GM18867 (cell line): ENCODE measurements at regions not wholly inside any gene's neighbourhood (a gene's known extent, or its start where the extent isn't known, plus 50 kb on each side); places are given as distances from the start of the nearest gene placed in this dataset.
"Not testable (repeated sequence)": the region's sequence is repeated elsewhere in the genome, so short reads cannot be mapped to it uniquely, and the experiment has no call there.

ENCODE experiments used
- ATAC-seq: cut with Tn5 transposase; IDR thresholded peaks from one replicate; pipeline ENCODE4 v1.9.1; 2021; ENCODE audit warnings: mild to moderate bottlenecking, moderate library complexity; ENCODE audit not compliant: unreplicated experiment

DNA sequence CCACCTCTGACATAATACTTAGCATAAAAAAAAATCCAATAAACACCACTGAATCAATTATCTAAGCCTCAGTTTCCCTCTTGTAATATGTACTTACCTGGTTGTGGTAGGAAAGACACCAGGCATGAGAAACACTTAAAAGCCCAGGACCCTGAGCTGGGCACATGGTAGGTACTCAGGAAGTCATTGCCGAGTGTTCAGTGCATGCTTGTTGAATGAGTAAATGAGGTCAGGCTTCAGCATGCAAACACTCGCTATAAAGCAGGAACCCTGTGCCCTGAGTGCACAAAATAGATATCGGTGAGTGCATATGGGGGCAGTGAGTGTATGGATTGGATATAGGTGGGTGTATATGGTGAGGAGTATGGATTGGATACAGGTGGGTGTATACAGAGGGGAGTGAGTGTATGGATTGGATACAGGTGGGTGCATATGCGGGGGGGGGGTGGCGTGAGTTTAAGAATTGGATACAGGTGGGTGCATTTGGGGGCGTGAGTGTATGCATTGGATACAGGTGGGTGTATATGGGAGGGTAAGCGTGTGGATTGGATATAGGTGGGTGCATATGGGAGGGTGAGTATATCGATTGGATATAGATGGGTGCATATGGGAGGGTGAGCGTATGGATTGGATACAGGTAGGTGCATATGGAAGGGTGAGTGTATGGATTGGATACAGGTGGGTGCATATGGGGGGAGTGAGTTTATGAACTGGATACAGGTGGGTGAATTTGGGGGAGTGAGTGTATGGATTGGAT lies 194.3 kb upstream of the MSX2 start:
- ATAC-seq = no peak

DNA sequence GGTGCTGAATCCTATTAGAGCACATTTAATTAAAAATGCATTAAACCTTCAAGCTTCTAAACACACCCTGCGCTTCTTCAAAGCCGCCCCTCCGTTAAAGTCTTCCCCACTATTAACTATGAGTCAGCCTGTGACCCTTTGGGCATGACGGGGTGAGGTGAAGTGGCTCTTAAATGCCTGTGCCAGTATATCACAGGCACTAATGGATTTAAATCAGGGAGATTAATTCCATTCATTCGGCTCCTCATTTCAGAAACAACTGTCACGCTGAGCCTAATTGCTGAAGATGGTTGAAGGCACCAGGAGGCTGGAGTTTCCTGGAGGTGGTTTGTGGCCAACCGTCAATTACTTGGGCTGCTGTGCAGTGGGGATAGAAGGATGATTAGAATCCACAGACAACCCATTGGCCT lies 192.6 kb upstream of the MSX2 start:
- ATAC-seq = no peak

- no peak for ATAC-seq
Measured at GRCh38 chr5:174532455-174533453, 191.6 kb upstream of the MSX2 start.

DNA sequence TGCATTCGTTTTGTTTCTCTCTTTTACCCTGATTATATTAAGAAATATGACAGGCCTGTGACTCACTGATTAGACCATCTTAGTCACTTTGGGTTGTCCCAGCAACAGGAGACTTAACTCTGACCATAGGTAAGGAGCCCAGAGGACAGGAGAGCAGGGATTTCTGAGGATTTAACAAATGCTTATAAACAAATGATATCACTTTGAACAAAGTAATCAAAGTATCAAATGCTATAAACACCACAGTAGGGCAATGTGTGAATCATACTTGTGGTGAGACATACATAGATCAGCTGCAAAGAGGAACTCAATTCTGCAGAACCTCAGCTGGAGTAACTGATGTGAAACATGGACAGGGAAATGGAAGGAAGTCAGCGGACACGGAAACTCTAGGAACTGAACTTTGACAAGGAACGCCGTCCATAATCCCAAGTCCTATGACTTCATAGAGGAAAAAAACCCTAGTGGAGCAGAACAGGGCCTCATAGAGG lies 190.6 kb upstream of the MSX2 start:
- ATAC-seq = no peak

DNA sequence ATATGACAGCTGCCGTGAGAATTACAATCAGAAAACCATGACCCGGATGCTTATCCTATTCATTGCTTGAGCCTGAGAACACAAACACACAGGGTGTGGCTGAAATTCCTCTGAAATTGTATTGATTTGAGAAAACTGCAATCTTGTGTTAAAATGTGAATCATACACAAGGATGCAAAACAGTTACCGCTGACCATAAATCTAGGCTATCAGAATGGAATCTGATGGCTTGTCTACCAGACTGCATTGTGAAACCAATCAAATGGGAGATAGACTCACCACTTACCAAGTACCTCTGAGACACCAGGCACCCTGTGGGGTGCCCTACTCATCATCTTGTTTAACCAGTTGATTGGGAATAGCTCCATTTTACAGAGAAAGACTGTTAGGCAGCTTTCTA lies 188.7 kb upstream of the MSX2 start:
- no peak for ATAC-seq

- not testable (repeated sequence) for ATAC-seq
Measured at GRCh38 chr5:174539823-174540222, 184.6 kb upstream of the MSX2 start.

DNA sequence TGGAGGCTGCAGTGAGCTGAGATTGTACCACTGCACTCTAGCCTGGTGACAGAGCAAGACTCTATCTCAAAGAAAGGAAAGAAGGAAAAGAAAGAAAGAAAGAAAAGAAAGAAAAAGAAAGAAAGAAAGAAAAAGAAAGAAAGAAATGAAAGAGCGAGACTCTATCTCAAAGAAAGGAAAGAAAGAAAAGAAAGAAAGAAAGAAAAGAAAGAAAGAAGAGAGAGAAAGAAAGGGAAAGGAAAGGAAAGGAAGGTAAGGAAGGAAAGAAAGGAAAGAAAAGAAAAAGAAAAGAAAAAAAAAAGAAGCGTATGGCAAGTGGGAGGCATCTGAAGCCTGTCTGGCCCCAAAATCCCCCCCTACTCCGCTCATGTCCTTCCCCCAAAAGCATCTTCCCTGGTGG lies 182.3 kb upstream of the MSX2 start:
- ATAC-seq = no peak

DNA sequence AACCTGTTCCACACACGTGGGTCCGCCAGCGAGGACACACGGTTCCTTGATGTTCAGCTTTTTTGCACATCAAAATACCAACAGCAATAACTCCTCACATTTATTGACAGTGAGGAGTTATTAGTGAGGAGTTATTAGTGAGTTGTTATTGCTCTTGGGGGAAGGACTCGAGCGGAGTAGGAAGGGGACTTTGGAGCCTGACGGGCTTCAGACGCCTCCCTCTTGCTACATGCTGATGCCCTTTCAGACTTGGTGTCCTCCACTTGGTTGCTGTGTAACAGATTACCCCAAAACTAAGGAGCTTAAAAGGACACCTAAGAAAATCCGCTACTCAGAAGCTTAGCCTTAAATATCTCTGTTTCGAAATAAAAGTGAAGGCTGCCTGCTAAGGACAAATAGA lies 181.9 kb upstream of the MSX2 start:
- ATAC-seq = no peak

DNA sequence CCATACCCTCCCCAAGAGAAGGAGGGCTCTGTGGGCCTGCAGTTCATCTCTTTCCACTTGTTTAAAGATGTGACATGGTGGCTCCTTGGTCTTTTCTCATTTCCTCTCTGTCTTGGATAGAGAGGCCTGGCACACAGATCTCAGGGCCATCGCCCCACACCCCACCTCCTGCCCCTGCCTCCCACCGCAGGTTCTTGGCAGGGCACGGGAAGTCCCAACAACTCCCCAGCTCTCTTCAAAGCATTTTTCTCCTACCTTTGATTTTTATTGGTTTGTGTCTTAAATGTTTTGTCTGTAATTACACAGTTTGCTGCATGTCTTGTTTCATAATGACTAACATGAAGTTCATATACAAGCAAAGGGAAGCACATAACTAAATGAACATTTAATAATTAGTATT lies 178.5 kb upstream of the MSX2 start:
- no peak for ATAC-seq

GRCh38 chr5:174547814-174548213 lies 176.6 kb upstream of the MSX2 start:
- ATAC-seq = no peak

- ATAC-seq = no peak
Measured at GRCh38 chr5:174549254-174549653, 175.1 kb upstream of the MSX2 start.

DNA sequence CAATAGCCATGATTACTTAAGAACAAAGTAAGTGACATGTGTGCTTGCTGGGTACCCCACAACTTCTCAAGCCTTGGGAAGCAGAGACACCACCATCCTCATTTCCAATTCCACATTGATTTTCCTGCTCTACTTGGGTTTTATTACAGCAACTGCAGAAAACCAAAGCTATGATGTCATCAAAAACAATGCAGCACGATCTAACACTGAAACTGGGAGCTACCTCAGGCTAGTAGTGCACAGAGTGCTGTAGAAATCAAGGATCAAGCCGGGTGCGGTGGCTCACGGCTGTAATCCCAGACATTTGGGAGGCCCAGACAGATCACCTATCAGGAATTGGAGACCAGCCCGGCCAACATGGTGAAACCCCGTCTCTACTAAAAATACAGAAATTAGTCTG lies 174.4 kb upstream of the MSX2 start:
- ATAC-seq = no peak

GRCh38 chr5:174552428-174552827 lies 172.0 kb upstream of the MSX2 start:
- ATAC-seq = no peak

DNA sequence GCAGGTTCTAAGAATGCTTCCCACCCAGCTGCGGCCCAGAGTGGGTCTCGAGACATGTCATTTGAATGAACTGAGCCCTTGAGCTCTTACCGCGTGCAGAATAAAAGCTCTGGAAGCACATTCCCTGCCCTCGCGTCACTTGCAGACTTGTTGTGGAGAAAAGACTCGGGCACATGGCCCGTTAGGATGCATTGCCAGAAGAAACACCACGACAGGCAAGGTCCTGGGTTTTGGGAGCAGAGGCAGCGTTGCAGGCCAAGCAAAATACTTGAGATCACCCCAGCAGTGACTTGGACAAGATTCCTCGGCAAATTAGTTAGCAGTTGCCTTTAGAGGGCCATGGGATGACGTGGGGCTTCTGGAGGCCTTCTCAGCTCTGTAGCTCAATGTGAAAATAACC lies 170.8 kb upstream of the MSX2 start:
- ATAC-seq = no peak

DNA sequence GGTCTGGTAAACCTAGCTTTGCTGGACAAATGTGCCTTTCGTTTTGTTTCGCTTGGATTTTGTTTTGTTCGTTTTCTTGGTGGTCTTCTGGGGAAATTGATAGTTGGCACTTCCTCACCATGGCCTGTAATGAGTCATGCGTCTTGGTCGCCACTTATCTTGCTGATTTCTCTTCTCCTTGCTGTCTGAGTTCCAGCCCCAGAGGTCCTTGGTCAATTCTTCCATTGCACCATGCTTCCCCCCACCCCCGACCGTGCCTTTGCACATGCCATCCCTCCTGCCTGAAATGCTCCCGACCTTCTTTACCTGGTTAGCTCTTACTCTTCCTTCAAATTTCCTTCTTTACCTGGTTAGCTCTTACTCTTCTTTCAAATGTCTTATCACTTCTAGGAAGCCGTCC lies 168.7 kb upstream of the MSX2 start:
- no peak for ATAC-seq

DNA sequence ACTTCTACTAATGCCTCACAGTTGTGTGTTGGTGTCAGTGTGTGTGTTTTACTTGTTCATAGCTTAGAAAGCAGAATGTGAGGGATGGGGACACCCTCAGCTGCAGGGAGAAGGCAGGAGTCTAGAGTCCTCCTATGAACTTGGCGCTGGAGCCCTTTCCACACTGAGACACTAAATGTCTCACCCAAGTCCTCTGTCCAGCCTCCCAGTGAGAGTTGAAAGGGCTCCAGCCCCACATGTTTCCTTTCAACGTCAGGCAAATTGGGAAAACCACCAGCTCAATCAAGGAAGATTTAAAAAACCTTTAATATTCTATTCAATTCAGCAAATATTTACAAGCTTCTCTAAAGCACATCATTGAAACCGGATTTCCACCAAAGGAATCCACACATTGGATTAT lies 167.6 kb upstream of the MSX2 start:
- no peak for ATAC-seq

- ATAC-seq = no peak
Measured at GRCh38 chr5:174558190-174558589, 166.2 kb upstream of the MSX2 start.

- no peak for ATAC-seq
Measured at GRCh38 chr5:174559141-174559540, 165.2 kb upstream of the MSX2 start.

- no peak for ATAC-seq
Measured at GRCh38 chr5:174559566-174560090, 164.8 kb upstream of the MSX2 start.

DNA sequence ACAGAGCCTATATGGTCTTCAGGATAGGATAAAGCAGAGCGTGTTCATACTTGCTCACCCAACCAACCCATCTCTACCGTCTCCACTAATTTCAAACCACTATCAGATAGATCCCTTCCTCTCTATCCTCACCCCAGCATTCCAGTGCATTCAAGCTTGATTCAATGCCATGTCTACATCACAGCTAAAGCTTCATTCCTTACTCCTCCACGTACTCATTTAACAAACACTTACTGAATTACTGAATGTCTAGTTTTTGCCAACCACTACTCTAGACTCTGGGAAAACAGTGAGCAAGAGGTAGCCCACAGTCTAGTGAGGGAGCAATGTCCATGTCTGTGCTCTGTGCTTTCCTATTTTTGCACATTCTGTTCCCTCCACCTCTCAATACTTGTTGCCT lies 163.5 kb upstream of the MSX2 start:
- no peak for ATAC-seq

DNA sequence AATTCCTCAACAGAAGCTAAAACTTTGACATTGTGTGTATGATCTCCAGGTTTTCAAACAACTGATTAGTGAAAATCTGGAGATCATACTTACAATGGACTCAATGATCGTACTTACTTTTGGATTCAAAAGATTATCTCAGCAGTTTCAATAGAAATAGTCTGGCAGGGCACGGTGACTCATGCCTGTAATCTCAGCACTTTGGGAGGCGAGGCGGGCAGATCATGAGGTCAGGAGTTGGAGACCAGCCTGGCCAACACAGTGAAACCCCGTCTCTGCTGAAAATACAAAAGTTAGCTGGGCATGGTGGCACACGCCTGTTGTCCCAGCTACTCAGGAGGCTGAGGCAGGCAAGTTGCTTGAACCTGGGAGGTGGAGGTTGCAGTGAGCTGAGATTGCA lies 161.3 kb upstream of the MSX2 start:
- not testable (repeated sequence) for ATAC-seq

- no peak for ATAC-seq
Measured at GRCh38 chr5:174563899-174564298, 160.5 kb upstream of the MSX2 start.
